ENCODE measurements at regions not wholly inside any gene's neighbourhood (a gene's known extent, or its start where the extent isn't known, plus 50 kb on each side); places are given as distances from the start of the nearest gene placed in this dataset.

DNA sequence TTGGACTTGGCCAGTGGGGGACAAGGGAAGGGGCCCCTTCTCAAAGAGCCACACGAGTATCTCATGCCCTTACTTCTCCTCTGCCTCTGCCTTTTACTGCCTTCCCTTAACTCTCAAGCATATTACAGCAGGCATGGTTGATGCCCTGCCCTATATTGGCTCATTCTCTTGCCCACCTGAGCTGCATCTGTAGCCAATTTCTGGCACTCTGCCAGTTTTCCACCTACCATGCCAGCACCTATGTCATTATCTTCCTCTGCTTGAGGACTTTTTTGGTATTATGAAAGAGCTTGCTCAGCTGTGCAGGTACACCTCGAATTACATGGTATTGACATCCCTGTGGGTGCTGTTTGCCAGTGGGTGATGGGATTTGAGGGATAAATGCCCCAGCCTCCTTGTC lies 181.8 kb downstream of the OXSM start:
- no peak for TF ChIP-seq TAF1 (IDR thresholded peaks at IDR 0.05; ENCODE audit: control insufficient read depth, extremely low read depth, insufficient read depth, low read length, severe bottlenecking)
- TF ChIP-seq, protein P1, sequence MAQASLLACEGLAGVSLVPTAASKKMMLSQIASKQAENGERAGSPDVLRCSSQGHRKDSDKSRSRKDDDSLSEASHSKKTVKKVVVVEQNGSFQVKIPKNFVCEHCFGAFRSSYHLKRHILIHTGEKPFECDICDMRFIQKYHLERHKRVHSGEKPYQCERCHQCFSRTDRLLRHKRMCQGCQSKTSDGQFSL (CRISPR knock-in tag; IDR thresholded peaks at IDR 0.05), result no peak
- TF ChIP-seq, protein P1 (tag; IDR thresholded peaks at IDR 0.05), result no peak
- TF ChIP-seq PREB (CRISPR knock-in tag; IDR thresholded peaks at IDR 0.05), result no peak
- TF ChIP-seq RFX7 (CRISPR knock-in tag; IDR thresholded peaks at IDR 0.05), result no peak
- TF ChIP-seq, protein P2, sequence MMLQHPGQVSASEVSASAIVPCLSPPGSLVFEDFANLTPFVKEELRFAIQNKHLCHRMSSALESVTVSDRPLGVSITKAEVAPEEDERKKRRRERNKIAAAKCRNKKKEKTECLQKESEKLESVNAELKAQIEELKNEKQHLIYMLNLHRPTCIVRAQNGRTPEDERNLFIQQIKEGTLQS (IDR thresholded peaks at IDR 0.05), result no peak
- TF ChIP-seq, protein P2 (CRISPR knock-in tag; conservative IDR thresholded peaks at IDR 0.05), result no peak
- no peak for TF ChIP-seq HNRNPK (IDR thresholded peaks at IDR 0.05; ENCODE audit: low read depth, low read length, poor library complexity, severe bottlenecking)
- no peak for TF ChIP-seq RAD21 (CRISPR knock-in tag; conservative IDR thresholded peaks at IDR 0.05 in 1 of 2, IDR thresholded peaks at IDR 0.05 in 1 of 2)
- TF ChIP-seq ZBTB33 (CRISPR knock-in tag; IDR thresholded peaks at IDR 0.05), result no peak
- TF ChIP-seq, protein P3, sequence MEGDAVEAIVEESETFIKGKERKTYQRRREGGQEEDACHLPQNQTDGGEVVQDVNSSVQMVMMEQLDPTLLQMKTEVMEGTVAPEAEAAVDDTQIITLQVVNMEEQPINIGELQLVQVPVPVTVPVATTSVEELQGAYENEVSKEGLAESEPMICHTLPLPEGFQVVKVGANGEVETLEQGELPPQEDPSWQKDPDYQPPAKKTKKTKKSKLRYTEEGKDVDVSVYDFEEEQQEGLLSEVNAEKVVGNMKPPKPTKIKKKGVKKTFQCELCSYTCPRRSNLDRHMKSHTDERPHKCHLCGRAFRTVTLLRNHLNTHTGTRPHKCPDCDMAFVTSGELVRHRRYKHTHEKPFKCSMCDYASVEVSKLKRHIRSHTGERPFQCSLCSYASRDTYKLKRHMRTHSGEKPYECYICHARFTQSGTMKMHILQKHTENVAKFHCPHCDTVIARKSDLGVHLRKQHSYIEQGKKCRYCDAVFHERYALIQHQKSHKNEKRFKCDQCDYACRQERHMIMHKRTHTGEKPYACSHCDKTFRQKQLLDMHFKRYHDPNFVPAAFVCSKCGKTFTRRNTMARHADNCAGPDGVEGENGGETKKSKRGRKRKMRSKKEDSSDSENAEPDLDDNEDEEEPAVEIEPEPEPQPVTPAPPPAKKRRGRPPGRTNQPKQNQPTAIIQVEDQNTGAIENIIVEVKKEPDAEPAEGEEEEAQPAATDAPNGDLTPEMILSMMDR (IDR thresholded peaks at IDR 0.05 in 2 of 3, conservative IDR thresholded peaks at IDR 0.05 in 1 of 3; ENCODE audit: insufficient read depth in 2 of 3, low read depth in 1 of 3, low read length in 3 of 3), result no peak
- no peak for TF ChIP-seq MAFK (IDR thresholded peaks at IDR 0.05; ENCODE audit: low read length)
- no peak for TF ChIP-seq NR4A1 (CRISPR knock-in tag; IDR thresholded peaks at IDR 0.05)
- no peak for TF ChIP-seq NR4A1 (tag; IDR thresholded peaks at IDR 0.05)

Data from K562 (cell line).